CD4-positive, alpha-beta T cell treated with Interleukin-21 for 1 hour (primary cell): ENCODE measurements at regions not wholly inside any gene's neighbourhood (a gene's known extent, or its start where the extent isn't known, plus 50 kb on each side); places are given as distances from the start of the nearest gene placed in this dataset.
"Not testable (repeated sequence)": the region's sequence is repeated elsewhere in the genome, so short reads cannot be mapped to it uniquely, and the experiment has no call there.

Experiments
- DNase-seq: peaks from one replicate; pipeline ENCODE4 v3.0.0-alpha.2; 2020

DNA sequence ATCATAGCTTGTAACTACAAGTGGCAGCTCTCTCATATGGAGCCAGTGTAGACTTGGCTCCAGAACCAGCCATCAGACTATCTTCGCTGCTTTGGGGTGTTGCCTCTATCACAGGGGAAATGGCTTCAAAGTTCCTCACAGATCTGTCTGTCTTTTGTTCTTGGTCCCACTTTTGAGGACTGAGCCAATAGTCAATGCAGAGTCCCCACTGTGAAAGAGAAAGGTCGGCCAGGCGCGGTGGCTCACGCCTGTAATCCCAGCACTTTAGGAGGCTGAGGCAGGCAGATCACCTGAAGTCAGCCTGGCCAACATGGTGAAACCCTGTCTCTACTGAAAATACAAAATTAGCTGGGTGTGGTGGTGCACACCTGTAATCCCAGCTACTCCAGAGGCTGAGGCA lies 86.9 kb upstream of the FZD7 start:
- not testable (repeated sequence) for DNase-seq

GRCh38 chr2:201947287-201947686 lies 86.4 kb upstream of the FZD7 start:
- no peak for DNase-seq

DNA sequence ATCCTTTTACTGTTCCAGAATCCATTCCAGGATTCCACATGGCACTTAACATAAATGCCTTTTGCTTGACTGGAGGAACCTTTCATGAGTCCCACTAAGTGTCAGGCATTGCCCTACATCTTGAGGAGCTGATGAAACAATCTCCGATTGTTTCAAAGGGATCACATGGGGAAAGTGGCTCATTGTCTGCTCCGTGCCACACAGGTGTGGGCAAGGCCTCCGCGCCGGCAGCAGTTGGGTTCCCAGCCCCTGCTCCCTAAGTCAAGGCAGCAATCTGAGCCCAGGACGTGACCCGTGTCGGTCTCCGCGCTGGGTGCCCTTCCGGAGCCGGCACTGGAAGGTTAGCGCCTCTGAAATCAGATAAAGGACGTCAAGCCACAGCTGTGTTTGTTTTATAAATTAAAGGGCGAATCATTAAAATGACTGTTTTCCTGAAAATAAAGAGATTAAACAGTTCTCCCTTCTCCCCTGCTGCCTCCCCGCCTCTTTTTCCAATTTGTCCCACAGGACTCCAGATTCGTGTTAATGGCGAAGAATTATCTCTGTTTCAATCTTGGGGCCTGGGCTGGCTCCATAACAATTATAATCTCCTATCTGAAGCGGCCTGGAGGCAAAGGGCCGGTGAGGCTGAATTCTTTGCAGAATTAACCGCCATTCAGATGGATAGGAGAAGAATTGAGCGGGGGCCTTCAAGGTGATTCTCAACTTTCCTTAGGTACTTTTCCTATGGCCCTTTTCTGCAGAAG lies 84.3 kb upstream of the FZD7 start:
- no peak for DNase-seq

DNA sequence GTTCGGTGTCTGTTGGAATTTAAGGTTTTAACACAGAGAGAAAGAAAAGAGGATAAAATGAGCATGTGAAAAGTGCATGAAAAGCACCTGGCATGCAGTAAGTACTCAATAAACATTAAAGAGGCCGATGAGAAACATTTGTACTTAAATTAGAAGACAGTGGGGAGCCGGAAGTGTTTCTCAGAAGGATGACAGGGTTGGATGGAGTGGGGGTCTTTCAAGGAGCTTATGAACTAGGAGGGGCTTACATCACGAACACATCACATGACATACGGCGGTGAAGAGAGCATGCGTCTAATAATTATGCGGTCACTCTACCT lies 83.8 kb upstream of the FZD7 start:
- DNase-seq = no peak

DNA sequence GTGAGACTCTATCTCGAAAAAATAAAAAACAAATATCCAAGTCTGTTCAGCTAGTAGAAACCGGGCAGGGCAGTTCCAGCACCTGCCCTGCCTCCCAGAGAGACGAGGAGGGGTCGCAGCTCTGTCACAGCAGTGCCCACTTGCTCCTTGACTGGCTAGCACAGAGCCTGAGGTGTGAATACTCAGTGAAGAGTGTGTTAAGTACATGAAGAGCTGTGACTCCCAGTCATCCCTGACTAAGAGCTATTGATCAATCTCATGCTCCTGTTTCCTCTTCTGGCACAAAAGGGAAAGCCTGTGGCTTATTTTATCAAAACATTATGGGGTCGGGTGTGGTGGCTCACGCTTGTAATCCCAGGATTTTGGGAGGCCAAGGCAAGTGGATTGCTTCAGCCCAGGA lies 83.0 kb upstream of the FZD7 start:
- no peak for DNase-seq

DNA sequence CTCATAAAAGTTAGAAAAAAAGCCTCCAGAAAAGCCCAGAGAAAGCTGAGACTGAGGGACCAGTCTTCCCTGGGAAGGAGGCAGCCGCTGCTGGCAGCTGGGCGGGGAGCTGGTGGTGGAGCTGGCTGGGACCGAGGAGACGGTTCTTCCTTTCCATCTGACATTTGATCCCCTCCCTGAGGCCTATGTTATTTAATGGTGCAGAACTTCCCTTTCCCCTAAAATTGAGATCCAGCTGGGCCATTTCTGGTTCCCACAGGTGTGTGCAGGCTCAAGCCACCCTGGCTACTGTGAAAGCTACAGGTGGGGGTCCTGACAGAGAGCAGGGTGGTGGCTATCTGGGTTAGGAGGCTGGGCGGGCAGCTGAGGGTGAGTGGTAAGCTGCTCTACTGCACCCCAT lies 81.5 kb upstream of the FZD7 start:
- DNase-seq = no peak

DNA sequence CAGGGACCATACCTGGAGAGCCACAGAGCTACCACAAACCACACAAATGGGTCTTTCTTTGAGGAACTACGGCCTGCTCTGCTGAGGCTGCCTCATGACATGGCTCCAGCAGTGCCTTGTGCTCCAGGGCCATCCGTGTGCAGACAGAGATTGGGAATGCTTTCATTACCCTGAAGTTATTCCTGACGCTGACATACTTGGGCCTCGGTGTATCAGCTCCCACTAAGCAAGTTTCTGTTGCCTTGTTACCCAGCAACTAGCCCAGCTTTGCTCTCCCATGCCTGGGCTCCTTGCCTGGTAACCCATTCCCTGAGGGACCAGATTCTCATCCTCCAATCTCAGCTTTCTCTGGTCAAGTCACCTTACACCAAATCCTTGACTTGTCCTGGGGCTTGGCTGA lies 80.3 kb upstream of the FZD7 start:
- no peak for DNase-seq

- no peak for DNase-seq
These were observed 79.8 kb upstream of the FZD7 start for GRCh38 chr2:201953880-201954279.

DNA sequence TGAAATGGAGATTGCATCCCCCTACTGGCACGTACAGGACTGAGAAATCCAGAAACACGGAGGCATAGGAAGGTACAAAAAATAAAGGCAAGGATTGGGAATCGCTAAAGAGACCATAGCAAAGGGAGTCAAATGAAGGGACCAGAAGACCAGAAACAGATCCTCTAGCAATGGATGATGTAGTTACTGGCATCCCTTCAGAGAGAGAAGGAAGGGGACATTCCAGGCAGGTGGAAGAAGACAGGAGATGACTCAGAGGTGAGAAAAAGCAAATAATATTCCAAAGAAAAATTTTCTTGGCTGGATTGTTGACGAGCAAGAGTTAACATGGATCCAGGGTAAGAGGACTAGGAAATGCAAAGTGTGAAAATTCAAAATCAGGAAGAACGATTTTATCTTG lies 78.4 kb upstream of the FZD7 start:
- no peak for DNase-seq

GRCh38 chr2:201955702-201956141 lies 77.9 kb upstream of the FZD7 start:
- no peak for DNase-seq

DNA sequence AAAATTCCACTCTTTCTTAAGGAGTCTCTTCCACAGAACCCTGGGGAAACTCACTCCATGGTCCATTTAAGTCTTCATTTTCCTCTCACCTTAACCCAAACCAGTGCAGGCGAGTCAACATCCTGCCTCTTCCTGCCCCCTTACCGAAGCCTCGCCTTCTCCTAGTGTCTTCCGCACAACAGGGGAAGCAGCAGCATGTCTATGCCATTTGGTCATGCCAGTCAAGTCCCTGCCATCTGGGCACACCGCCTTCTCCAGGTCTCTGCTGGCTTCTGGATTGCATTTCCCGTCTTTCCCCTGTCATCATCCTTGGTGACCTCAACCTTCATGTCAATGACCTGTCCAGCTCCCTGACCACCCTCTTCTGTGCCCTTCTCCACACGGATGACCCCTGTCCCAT lies 77.3 kb upstream of the FZD7 start:
- DNase-seq = no peak

GRCh38 chr2:201957091-201957490 lies 76.6 kb upstream of the FZD7 start:
- no peak for DNase-seq

DNA sequence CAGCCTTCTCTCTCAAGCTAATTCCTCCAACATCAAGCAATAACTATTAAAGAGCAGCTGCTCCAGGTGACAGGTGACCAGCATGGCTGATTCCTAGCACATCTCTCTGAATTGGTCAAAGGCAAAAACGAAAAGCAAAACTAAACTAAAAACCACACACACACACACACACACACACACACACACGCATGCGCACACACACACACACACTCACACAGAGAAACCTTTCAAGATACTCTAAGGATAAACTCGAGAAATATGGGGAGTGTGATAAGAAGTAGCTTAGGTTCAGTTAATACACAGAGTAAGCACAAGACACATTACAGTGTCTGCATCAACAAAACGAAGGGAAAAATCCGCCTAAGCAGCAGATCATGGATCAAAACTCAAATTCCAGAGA lies 74.5 kb upstream of the FZD7 start:
- no peak for DNase-seq

- no peak for DNase-seq
These were observed 74.0 kb upstream of the FZD7 start for GRCh38 chr2:201959626-201960025.

GRCh38 chr2:201960305-201960704 lies 73.3 kb upstream of the FZD7 start:
- no peak for DNase-seq

DNA sequence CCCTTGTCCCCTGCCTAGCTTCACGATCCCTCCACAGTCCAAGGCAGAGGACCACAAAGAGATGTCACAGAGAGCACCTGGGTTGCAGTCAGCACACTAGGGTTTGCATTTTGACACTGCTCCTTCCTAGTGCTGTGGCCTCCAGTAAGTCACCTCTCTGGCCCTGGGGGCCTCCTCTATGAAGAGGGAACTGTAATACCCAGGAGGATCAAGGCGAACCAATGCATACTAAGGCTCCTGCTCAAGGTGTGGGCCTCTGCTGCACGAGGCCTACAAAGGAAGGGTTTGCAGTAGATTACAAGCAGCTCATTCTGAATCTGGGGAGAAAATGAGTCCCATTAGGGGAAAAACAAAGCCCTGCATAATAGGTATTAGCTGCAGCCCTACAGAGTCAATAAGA lies 72.3 kb upstream of the FZD7 start:
- DNase-seq = no peak

- DNase-seq = no peak
These were observed 70.7 kb upstream of the FZD7 start for GRCh38 chr2:201962774-201963562.

DNA sequence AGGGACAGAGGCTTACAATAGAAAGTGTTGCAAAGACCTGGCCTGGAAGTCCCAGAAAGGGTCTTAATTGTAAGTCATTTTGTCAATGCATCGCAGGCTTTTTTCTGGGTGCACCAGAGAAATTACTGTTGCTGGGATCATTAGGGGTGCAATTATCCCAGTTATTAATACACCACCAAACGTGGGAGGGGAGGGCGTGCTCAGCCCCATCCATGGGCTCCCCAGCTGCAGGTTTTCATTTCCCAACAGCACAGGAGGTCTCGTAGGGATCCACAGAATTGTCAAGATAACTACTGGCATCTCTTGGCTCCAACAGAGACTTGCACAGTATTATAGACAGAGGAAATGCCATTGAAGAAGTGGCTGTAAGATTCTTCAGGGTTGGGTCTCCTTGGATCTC lies 69.6 kb upstream of the FZD7 start:
- DNase-seq = no peak

- DNase-seq = peak; percentile 37
These were observed 68.9 kb upstream of the FZD7 start for GRCh38 chr2:201964631-201965206.

GRCh38 chr2:201965550-201965949 lies 68.1 kb upstream of the FZD7 start:
- DNase-seq = no peak

DNA sequence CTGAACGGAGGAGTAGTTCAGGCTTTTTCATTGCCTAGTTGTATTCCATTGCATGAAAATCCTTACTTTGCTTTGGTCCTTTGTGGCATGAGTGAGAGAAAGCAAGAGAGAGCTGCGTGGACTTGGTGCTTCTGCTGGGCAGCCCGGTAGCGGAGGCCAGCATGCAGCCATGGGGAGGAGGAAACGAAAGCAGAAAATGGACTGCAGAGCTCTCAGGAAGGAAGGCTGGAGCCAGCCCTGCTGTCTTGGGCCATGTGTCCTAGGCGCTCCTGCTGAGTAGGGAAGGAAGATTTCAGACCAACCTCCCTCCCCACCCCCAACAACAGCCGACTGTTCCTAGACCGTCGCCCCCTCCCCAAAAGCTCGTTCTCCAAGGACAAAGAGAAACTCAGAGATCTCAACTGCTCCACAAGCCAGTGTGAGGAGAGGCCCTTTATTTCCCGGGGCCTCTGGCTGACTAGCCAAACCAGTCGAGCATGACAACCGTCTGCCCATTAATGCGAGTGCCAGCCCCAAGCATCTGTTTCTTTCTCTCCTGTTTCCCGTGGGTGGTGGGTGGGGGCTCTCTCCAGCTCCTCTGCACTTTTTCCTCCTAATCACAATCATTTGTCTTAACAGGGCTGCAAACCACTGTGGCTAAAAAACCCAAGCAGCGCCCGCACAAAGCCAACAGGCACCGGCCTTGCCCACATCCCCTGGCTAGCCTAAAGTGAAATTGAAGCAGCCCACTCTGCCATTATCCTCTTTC lies 66.8 kb upstream of the FZD7 start:
- DNase-seq = no peak

GRCh38 chr2:201968050-201968449 lies 65.6 kb upstream of the FZD7 start:
- DNase-seq = no peak

- DNase-seq = no peak
These were observed 65.2 kb upstream of the FZD7 start for GRCh38 chr2:201968476-201968875.
